ENCODE measurements at regions not wholly inside any gene's neighbourhood (a gene's known extent, or its start where the extent isn't known, plus 50 kb on each side); places are given as distances from the start of the nearest gene placed in this dataset.

DNA sequence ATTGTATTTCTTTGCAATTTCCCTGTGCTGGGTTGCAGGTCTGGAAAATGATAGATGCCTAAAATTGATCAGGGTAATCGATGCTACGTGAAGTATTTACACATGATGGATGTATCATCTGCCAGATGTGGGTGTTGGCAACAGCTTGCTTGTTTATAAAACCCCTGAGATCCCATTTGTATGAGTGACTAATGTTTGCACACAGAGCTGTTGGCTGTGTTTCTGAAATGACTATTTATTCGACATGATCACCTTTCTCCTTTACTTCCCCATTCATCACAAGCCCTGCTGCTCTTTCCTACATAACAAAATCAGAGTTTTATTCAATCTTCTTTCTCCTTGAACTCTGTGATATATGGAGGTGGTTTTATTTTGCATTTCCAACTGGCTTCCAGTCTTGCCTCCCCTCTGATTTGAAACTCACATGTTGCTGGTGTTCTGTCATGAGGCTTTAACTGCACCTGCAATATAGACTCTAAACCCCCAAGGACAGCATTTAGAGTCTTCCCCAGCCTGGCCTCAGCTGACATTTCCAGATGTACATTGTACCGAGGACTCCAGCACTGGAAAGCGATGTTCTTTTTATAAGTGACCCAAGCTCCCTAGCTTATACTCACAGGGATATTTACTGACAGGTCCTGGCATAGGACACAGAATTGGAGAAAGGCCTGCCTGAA, 50.7 kb upstream of the SHB start:
- no CpG with 5 or more reads among the region's 5 CpGs for WGBS (ENCODE audit: insufficient coverage, insufficient read length)
- DNase-seq (ENCODE audit: low read depth, low spot score): no peak
- no peaks in the 10 kb centered on the region for H3K9me3 ChIP-seq (ENCODE audit: control insufficient read depth, insufficient read depth, low read length)
- no peak overlapping the region for H3K4me3 ChIP-seq (ENCODE audit: low read length)
- no peaks in the 10 kb centered on the region for H3K36me3 ChIP-seq (ENCODE audit: control insufficient read depth, insufficient read depth, low read length)
- H3K27me3 ChIP-seq (ENCODE audit: control insufficient read depth, insufficient read depth, low read length): no peaks in the 10 kb centered on the region
- no peaks in the 10 kb centered on the region for H3K4me1 ChIP-seq (ENCODE audit: control insufficient read depth, insufficient read depth, low read length)
- no peak overlapping the region for H3K27ac ChIP-seq (ENCODE audit: low read length)

DNA sequence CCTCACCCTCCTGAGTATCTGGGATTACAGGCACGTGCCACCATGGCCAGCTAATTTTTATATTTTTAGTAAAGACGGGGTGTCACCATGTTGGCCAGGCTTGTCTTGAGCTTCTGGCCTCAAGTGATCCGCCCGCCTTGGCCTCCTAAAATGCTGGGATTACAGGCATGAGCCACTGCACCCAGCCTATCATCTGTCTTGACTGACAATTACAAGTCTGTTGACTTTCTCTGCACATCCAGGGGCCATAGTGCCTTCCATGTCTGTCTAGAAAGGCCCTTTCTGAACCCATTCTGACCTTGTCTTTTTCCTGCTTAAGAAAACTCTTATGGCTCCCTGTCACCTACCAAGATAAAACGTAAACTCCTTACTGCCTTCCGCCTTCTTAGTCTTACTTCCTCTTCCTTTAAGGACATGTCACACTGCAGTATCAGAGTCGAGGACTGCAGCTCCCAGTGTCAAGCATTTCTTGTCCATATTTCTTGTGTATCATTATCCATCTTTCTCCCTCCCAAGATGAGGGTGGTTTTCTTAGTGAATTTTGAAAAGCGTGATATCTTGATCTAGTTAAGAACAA, 49.9 kb upstream of the SHB start:
- WGBS (ENCODE audit: insufficient coverage, insufficient read length): no CpG with 5 or more reads among the region's 8 CpGs
- no peak overlapping the region for H3K27ac ChIP-seq (ENCODE audit: low read length)
- no peaks in the 10 kb centered on the region for H3K4me1 ChIP-seq (ENCODE audit: control insufficient read depth, insufficient read depth, low read length)
- H3K9me3 ChIP-seq (ENCODE audit: control insufficient read depth, insufficient read depth, low read length): no peaks in the 10 kb centered on the region
- no peaks in the 10 kb centered on the region for H3K36me3 ChIP-seq (ENCODE audit: control insufficient read depth, insufficient read depth, low read length)
- H3K27me3 ChIP-seq (ENCODE audit: control insufficient read depth, insufficient read depth, low read length): no peaks in the 10 kb centered on the region
- H3K4me3 ChIP-seq (ENCODE audit: low read length): no peak overlapping the region
- no peak for DNase-seq (ENCODE audit: low read depth, low spot score)
